ENCODE measurements at regions not wholly inside any gene's neighbourhood (a gene's known extent, or its start where the extent isn't known, plus 50 kb on each side); places are given as distances from the start of the nearest gene placed in this dataset.

- no peak for ATAC-seq (ENCODE audit: insufficient read depth, low FRiP score)
Measured at GRCh38 chr6:151721146-151721545, 86.3 kb upstream of the ESR1 start.

GRCh38 chr6:151721671-151722070, 85.8 kb upstream of the ESR1 start:
- no peak for TF ChIP-seq CTCF (IDR thresholded peaks at IDR 0.05; ENCODE audit: control extremely low read depth, extremely low read depth)
- no peaks in the 10 kb centered on the region for H3K9me3 ChIP-seq (ENCODE audit: control insufficient read depth in 4 of 4, insufficient read depth in 3 of 4, low read length in 3 of 4)
- no peaks in the 10 kb centered on the region for H3K27me3 ChIP-seq (ENCODE audit: control insufficient read depth in 3 of 3, insufficient read depth in 3 of 3, low read length in 2 of 3)
- ATAC-seq (ENCODE audit: insufficient read depth, low FRiP score) (no peak), DNase-seq (no peak)
- no peak overlapping the region for H3K4me3 ChIP-seq
- peaks cover 0 to 3% (median 0%) of the 10 kb centered on the region in 5 donors for H3K4me1 ChIP-seq (ENCODE audit: control insufficient read depth in 5 of 5, insufficient read depth in 5 of 5, low read length in 5 of 5)
- 57 to 74% methylated on average over 1 of the region's 1 CpG for WGBS, 2 donors
- no peaks in the 10 kb centered on the region for H3K36me3 ChIP-seq (ENCODE audit: control insufficient read depth in 4 of 4, insufficient read depth in 4 of 4, low read length in 4 of 4)
- no peak overlapping the region for H3K27ac ChIP-seq (ENCODE audit: low read depth in 1 of 2, low read length in 1 of 2)
- no peak overlapping the region for H3K9ac ChIP-seq (ENCODE audit: insufficient read depth in 1 of 2, low read length in 2 of 2)

More at GRCh38 chr6:151721146-151721545, 86.3 kb upstream of the ESR1 start:
- no peaks in the 10 kb centered on the region for H3K36me3 ChIP-seq (ENCODE audit: control insufficient read depth in 4 of 4, insufficient read depth in 4 of 4, low read length in 4 of 4)
- no peak overlapping the region for H3K9ac ChIP-seq (ENCODE audit: insufficient read depth in 1 of 2, low read length in 2 of 2)
- no peaks in the 10 kb centered on the region for H3K27me3 ChIP-seq (ENCODE audit: control insufficient read depth in 3 of 3, insufficient read depth in 3 of 3, low read length in 2 of 3)
- H3K27ac ChIP-seq (ENCODE audit: low read depth in 1 of 2, low read length in 1 of 2): no peak overlapping the region
- DNase-seq: no peak
- H3K4me1 ChIP-seq (ENCODE audit: control insufficient read depth in 5 of 5, insufficient read depth in 5 of 5, low read length in 5 of 5): peaks cover 0 to 6% (median 0%) of the 10 kb centered on the region in 5 donors
- H3K4me3 ChIP-seq: no peak overlapping the region
- no peak for TF ChIP-seq CTCF (IDR thresholded peaks at IDR 0.05; ENCODE audit: control extremely low read depth, extremely low read depth)
- H3K9me3 ChIP-seq (ENCODE audit: control insufficient read depth in 4 of 4, insufficient read depth in 3 of 4, low read length in 3 of 4): no peaks in the 10 kb centered on the region
- WGBS, 2 donors: 87 to 90% methylated on average over 3 of the region's 3 CpGs

- Histone ChIP-seq H3K27ac (ENCODE audit: low read depth in 1 of 2, low read length in 1 of 2) (no peak overlapping the region), H3K36me3 (ENCODE audit: control insufficient read depth in 4 of 4, insufficient read depth in 4 of 4, low read length in 4 of 4) (no peaks in the 10 kb centered on the region), H3K4me3 (no peak overlapping the region), H3K9ac (ENCODE audit: insufficient read depth in 1 of 2, low read length in 2 of 2) (no peak overlapping the region), H3K4me1 (ENCODE audit: control insufficient read depth in 5 of 5, insufficient read depth in 5 of 5, low read length in 5 of 5) (no peaks in the 10 kb centered on the region), H3K9me3 (ENCODE audit: control insufficient read depth in 4 of 4, insufficient read depth in 3 of 4, low read length in 3 of 4) (no peaks in the 10 kb centered on the region), H3K27me3 (ENCODE audit: control insufficient read depth in 3 of 3, insufficient read depth in 3 of 3, low read length in 2 of 3) (no peaks in the 10 kb centered on the region)
- 58 to 76% methylated on average over 4 of the region's 4 CpGs for WGBS, 2 donors
- DNase-seq (no peak), ATAC-seq (ENCODE audit: insufficient read depth, low FRiP score) (no peak)
- TF ChIP-seq CTCF (IDR thresholded peaks at IDR 0.05; ENCODE audit: control extremely low read depth, extremely low read depth): no peak
Measured at GRCh38 chr6:151722342-151722741, 85.1 kb upstream of the ESR1 start.

- DNase-seq (no peak), ATAC-seq (ENCODE audit: insufficient read depth, low FRiP score) (peak; percentile 6)
- no peaks in the 10 kb centered on the region for H3K9me3 ChIP-seq (ENCODE audit: control insufficient read depth in 4 of 4, insufficient read depth in 3 of 4, low read length in 3 of 4)
- no peak for TF ChIP-seq CTCF (IDR thresholded peaks at IDR 0.05; ENCODE audit: control extremely low read depth, extremely low read depth)
- no peak overlapping the region for H3K9ac ChIP-seq (ENCODE audit: insufficient read depth in 1 of 2, low read length in 2 of 2)
- H3K4me1 ChIP-seq (ENCODE audit: control insufficient read depth in 5 of 5, insufficient read depth in 5 of 5, low read length in 5 of 5): no peaks in the 10 kb centered on the region
- 5 to 24% methylated on average over 1 of the region's 1 CpG for WGBS, 2 donors
- H3K4me3 ChIP-seq: no peak overlapping the region
- no peaks in the 10 kb centered on the region for H3K27me3 ChIP-seq (ENCODE audit: control insufficient read depth in 3 of 3, insufficient read depth in 3 of 3, low read length in 2 of 3)
- H3K36me3 ChIP-seq (ENCODE audit: control insufficient read depth in 4 of 4, insufficient read depth in 4 of 4, low read length in 4 of 4): no peaks in the 10 kb centered on the region
- H3K27ac ChIP-seq (ENCODE audit: low read depth in 1 of 2, low read length in 1 of 2): no peak overlapping the region
Measured at GRCh38 chr6:151723152-151723551, 84.3 kb upstream of the ESR1 start.
